ENCODE measurements at regions not wholly inside any gene's neighbourhood (a gene's known extent, or its start where the extent isn't known, plus 50 kb on each side); places are given as distances from the start of the nearest gene placed in this dataset.
"Not testable (repeated sequence)": the region's sequence is repeated elsewhere in the genome, so short reads cannot be mapped to it uniquely, and the experiment has no call there.

DNA sequence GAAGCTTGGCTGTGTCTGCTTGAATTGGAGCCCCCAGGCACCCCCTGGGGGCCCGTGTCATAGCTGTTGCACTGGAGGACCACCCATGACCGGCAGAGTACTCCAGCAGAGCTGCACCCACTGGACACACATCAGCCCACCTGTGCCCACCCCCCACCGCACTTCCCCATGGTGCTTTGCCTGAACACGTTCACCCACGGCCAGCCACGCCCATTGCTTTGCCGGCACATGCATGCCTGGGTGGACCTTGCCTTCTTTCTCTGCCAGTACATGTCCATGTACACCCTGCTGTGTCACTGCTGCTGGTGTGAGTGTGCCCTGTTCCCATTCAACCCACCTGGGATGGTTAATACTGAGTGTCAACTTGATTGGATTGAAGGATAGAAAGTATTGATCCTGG lies 88.7 kb downstream of the SAMD9 start:
- no peak for ATAC-seq (replicated peaks in 1 of 2)
- DNase-seq: no peak
- H3K27ac Mint-ChIP-seq: no peak overlapping the region
- no peak overlapping the region for H3K4me3 Mint-ChIP-seq
- peaks cover 34% of the 10 kb centered on the region for H3K4me1 Mint-ChIP-seq (ENCODE audit: low read depth)
- peaks cover 8% of the 10 kb centered on the region in 2 donors for H3K9me3 Mint-ChIP-seq
- peaks cover 8 to 25% of the 10 kb centered on the region in 2 donors for H3K36me3 Mint-ChIP-seq (ENCODE audit: insufficient read depth in 2 of 2)
- H3K27me3 Mint-ChIP-seq (ENCODE audit: low read depth): peaks cover 7% of the 10 kb centered on the region

DNA sequence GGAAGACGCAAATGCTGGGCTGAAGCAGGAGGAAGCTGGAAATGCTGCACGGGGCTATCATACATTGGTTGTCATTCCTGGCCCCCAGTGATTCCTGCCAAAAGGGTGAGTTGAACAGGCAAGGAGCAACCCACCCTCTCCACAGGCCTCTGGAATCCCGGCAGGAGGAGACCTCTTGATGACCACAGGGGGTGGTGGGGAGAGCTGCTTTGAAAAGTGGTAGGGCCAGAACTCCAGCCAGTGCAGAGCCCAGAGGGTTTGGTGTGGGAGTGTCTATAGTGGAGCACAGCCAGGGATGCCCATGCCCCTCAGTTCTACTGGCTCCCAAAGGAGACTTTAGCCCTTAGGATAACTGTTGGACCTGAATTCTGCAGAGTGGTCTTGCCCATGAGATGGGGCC lies 89.2 kb downstream of the SAMD9 start:
- Mint-ChIP-seq H3K4me1 (ENCODE audit: low read depth) (peaks cover 36% of the 10 kb centered on the region), H3K36me3 (ENCODE audit: insufficient read depth in 2 of 2) (peaks cover 8 to 24% of the 10 kb centered on the region in 2 donors)

DNA sequence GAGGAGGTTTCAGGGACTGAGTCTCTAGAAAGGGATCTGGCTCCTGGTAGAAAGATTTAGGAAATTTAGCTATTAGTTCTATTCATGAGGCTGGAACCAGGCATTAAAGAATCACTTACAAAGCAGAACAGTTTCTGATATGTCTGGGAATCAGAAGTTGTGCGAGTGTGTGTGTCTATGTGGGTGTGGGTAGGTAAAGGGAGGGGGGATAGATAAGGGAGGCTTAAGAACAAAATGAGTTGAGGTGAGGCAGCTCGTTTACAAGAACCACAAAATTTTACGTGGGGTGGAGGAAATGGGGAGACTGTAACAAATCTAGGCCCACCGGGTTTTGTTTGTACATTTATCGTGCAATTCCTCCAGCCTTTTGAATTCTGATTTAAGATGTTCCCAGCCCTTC lies 90.7 kb downstream of the SAMD9 start:
- Mint-ChIP-seq H3K9me3 (peaks cover 4 to 10% of the 10 kb centered on the region in 2 donors), H3K27ac (no peak overlapping the region), H3K4me3 (no peak overlapping the region), H3K4me1 (ENCODE audit: low read depth) (peaks cover 43% of the 10 kb centered on the region), H3K36me3 (ENCODE audit: insufficient read depth in 2 of 2) (peaks cover 8 to 18% of the 10 kb centered on the region in 2 donors), H3K27me3 (ENCODE audit: low read depth) (peaks cover 7% of the 10 kb centered on the region)
- DNase-seq (no peak), ATAC-seq (replicated peaks in 1 of 2) (no peak)

More for the DNA sequence above, 89.2 kb downstream of the SAMD9 start:
- Mint-ChIP-seq H3K27me3 (ENCODE audit: low read depth) (peaks cover 7% of the 10 kb centered on the region), H3K27ac (no peak overlapping the region), H3K9me3 (peaks cover 8% of the 10 kb centered on the region in 2 donors), H3K4me3 (no peak overlapping the region)
- DNase-seq: no peak
- ATAC-seq (replicated peaks in 1 of 2): no peak

DNA sequence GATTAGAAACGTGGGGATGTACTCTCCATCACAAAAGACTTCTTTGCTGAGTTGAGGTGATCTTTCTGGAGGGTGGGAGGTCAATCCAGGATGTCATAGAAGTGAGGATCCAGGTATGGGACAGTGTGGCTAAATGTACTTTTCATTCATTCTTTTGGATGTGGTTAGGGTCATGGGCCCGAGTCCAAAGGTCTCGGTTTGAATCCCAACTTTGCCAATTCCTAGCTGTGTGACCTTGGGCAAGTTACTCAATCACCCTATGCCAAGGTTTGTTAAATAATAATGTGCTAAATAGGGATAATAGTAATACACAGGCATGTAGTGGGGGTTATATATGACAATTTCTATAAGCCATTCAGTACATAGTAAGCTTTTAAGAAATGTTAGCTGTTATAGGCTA lies 91.4 kb downstream of the SAMD9 start:
- no peak overlapping the region for H3K4me3 Mint-ChIP-seq
- H3K4me1 Mint-ChIP-seq (ENCODE audit: low read depth): peaks cover 48% of the 10 kb centered on the region
- H3K36me3 Mint-ChIP-seq (ENCODE audit: insufficient read depth in 2 of 2): peaks cover 4 to 13% of the 10 kb centered on the region in 2 donors
- ATAC-seq (replicated peaks in 1 of 2) (no peak), DNase-seq (no peak)
- H3K27ac Mint-ChIP-seq: no peak overlapping the region
- H3K27me3 Mint-ChIP-seq (ENCODE audit: low read depth): peaks cover 7% of the 10 kb centered on the region
- peaks cover 0 to 6% of the 10 kb centered on the region in 2 donors for H3K9me3 Mint-ChIP-seq

DNA sequence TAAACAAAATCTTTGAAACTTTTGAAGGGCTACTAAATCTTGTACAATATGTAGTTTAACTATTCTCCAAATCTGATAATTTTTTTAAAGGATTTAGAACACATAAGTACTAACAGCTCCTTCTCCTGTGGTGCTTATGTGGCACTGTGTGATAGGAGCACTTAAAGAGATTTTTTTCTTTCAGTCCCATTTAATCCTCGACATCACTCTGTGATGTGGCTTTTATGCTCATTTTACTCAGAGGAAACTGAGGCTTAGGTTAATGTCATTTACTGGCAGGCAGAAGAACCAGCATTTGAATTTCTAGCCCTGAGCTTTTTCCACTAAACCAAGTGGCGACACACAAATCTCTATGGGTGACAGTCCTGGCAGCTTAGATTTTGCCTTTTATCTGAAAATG lies 92.4 kb downstream of the SAMD9 start:
- ATAC-seq (replicated peaks in 1 of 2) (peak; percentile 73 to 87), DNase-seq (no peak)
- Mint-ChIP-seq H3K27ac (peak overlapping the region; percentile 31), H3K4me1 (ENCODE audit: low read depth) (peaks cover 46% of the 10 kb centered on the region), H3K27me3 (ENCODE audit: low read depth) (peaks cover 7% of the 10 kb centered on the region), H3K9me3 (peaks cover 0 to 3% of the 10 kb centered on the region in 2 donors), H3K36me3 (ENCODE audit: insufficient read depth in 2 of 2) (peaks cover 0 to 5% of the 10 kb centered on the region in 2 donors), H3K4me3 (peak overlapping the region; percentile 37 to 72)

DNA sequence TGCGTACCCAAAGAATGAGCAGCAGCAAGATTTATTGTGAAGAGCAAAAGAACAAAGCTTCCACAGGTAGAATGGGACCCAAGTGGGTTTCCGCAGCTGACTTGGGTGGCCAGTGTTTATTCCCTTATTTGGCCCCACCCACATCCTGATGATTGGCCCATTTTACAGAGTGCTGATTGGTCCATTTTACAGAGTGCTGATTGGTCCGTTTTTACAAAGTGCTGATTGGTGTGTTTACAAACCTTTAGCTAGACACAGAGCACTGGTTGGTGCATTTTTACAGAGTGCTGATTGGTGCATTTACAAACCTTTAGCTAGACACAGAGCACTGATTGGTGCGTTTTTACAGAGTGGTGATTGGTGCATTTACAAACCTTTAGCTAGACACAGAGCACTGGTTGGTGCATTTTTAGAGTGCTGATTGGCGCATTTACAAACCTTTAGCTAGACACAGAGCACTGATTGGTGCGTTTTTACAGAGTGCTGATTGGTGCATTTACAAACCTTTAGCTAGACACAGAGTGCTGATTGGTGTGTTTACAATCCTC lies 94.8 kb downstream of the SAMD9 start:
- not testable (repeated sequence) for DNase-seq; H3K36me3 Mint-ChIP-seq (ENCODE audit: insufficient read depth in 2 of 2); H3K27ac Mint-ChIP-seq; H3K9me3 Mint-ChIP-seq; ATAC-seq (replicated peaks in 1 of 2); H3K4me3 Mint-ChIP-seq; H3K27me3 Mint-ChIP-seq (ENCODE audit: low read depth)
- H3K4me1 Mint-ChIP-seq (ENCODE audit: low read depth): peaks cover 46% of the 10 kb centered on the region

DNA sequence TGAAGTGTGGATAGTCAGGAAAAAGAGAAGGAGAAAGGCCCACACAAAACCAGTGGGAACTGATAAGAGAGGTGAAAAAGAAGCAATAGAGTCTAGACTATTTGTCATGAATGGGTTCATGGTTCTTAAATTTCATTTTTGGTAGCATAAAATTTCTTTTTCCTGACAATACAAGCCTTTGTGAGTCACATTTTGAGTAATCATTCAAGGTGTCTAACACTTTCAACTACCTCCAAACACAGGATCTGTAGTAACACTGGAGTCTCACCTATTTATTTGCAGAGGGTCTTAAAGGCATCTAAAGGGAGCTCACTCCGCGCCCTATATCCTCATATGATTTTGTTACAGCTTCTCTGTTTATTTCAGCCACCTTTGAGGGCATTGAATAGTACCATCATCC lies 96.0 kb downstream of the SAMD9 start:
- peaks cover 7% of the 10 kb centered on the region for H3K27me3 Mint-ChIP-seq (ENCODE audit: low read depth)
- peaks cover 0 to 3% of the 10 kb centered on the region in 2 donors for H3K9me3 Mint-ChIP-seq
- no peak overlapping the region for H3K4me3 Mint-ChIP-seq
- DNase-seq (no peak), ATAC-seq (replicated peaks in 1 of 2) (no peak)
- H3K36me3 Mint-ChIP-seq (ENCODE audit: insufficient read depth in 2 of 2): peaks cover 0 to 5% of the 10 kb centered on the region in 2 donors
- peaks cover 48% of the 10 kb centered on the region for H3K4me1 Mint-ChIP-seq (ENCODE audit: low read depth)
- no peak overlapping the region for H3K27ac Mint-ChIP-seq

DNA sequence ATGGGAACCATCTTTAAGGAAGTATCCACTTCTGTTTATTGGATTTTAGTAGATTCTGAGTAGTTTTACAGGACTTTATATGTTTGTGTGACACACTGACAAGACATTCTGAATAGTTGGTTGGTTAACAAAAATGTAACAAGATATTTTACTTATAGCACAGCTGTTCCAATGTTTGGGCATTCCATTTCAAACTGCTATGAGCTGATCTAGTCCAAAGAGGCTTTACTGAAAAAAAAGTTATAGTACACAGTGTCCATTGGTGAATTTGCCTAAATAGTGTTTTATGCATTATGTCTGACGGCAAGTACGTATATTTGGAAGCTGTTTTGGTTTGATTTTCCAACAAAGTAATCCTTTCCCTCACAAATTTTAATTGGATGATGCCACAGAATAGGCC lies 99.1 kb downstream of the SAMD9 start:
- Mint-ChIP-seq H3K27me3 (ENCODE audit: low read depth) (no peaks in the 10 kb centered on the region), H3K9me3 (peaks cover 0 to 3% of the 10 kb centered on the region in 2 donors), H3K4me3 (no peak overlapping the region), H3K36me3 (ENCODE audit: insufficient read depth in 2 of 2) (peaks cover 0 to 5% of the 10 kb centered on the region in 2 donors), H3K27ac (no peak overlapping the region), H3K4me1 (ENCODE audit: low read depth) (peaks cover 40% of the 10 kb centered on the region)
- DNase-seq: no peak
- ATAC-seq (replicated peaks in 1 of 2): no peak

DNA sequence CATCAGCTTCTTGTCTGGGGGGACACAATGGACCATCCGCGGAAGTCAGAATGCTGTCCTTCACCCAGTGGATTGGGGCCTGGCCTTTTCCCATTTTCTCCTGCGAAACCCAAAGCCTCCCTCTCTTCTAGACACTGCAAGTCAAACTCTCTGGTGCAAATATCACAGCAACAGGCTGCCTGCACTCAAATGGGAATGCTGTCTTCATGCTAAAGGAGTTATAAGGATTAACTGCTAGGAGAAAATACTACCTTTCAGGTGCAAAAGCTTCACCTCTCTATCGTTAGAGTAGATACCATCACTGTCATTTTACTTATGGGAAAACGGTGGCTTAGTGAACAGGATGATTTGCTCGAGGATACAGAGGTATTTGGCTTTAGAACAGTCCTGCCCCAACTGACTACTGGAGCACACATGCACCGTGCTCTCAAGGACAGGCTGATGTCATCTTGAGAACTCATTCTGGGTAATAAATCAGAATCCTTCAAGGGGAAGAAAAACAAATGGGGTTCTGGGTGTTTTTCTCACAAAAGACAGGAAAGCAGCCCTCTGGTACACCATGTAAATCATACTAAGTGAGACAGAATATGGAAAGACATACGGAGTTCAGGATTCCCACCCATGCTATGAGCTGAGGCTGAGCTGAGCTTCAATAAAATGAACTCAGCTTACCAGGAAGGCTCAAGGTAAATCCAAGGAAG lies 100.9 kb downstream of the SAMD9 start:
- Mint-ChIP-seq H3K9me3 (no peaks in the 10 kb centered on the region), H3K36me3 (ENCODE audit: insufficient read depth in 2 of 2) (peaks cover 0 to 1% of the 10 kb centered on the region in 2 donors), H3K27ac (no peak overlapping the region), H3K4me1 (ENCODE audit: low read depth) (peaks cover 31% of the 10 kb centered on the region), H3K4me3 (peak overlapping the region in 1 of 2 donors; percentile 13), H3K27me3 (ENCODE audit: low read depth) (no peaks in the 10 kb centered on the region)
- no peak for ATAC-seq (replicated peaks in 1 of 2)
- DNase-seq: no peak

DNA sequence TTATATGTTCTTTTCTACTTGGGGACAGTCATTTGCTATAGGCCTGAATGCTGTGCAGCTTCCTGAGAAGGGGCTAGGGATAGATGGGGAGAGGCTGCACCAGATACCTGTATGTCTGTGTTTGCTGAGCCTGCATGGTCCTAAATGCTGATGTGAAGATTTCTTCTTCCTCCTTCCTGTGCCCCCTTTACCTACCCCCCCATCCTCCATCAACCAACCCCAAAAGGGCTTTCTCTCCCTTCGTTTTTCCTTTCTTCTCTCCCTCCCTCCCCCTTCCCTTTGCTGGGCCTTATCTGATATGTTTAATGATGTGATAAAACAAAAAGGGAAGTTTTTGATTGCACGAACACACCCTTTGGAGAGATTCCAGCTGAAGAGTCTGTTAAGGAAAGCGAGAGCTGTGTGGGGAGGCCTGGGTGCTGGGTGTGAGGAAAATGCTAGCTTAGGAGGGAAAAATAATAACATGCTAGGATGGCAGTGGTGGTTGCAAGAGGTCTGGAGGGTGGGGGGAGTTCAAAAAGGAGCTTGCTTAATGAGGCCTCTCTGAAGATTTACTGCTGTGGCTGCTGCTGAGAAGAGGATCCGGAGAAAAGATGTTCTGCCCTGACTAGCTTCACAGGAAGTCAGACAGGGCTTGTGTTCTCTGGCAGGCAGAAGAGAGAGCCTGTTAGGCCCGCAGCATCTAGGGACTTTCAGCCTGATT lies 101.8 kb downstream of the SAMD9 start:
- H3K9me3 Mint-ChIP-seq: no peaks in the 10 kb centered on the region
- H3K27ac Mint-ChIP-seq: no peak overlapping the region

DNA sequence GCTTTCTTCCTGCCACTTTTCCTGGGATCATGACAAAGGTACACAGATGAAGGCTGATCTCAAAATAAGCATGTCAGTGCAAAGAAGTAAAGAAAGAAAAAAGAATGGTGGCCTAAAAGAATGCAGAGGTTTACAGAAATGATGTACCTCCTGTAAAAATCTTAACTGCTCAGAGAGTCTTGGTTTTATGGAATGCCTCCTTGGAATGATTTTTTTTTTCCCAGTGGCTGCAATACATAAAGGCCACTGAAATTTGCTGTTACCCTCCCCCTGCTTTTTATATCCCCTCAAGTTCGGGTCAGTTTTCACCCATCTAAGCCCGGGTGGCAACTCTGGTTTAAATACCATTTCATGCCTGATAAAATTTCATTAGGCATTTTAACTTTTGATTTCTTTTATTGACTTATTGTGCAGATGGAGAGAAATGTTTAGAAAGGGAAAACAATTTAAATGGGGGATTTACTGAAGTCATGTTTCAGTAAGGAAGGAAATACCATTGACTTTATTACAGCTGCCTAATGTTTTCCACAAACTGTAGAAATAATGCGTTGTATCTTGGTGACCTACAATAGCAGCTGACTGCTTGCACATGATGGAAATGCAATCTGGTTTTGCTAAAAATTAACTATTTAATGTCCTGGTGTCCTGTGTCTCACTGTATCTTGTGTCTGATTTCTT lies 102.5 kb downstream of the SAMD9 start:
- Mint-ChIP-seq H3K4me1 (ENCODE audit: low read depth) (peaks cover 24% of the 10 kb centered on the region), H3K27ac (no peak overlapping the region), H3K36me3 (ENCODE audit: insufficient read depth in 2 of 2) (peaks cover 0 to 1% of the 10 kb centered on the region in 2 donors), H3K9me3 (no peaks in the 10 kb centered on the region), H3K4me3 (no peak overlapping the region), H3K27me3 (ENCODE audit: low read depth) (peaks cover 14% of the 10 kb centered on the region)
- DNase-seq: no peak
- ATAC-seq (replicated peaks in 1 of 2): no peak

More for the DNA sequence above, 101.8 kb downstream of the SAMD9 start:
- Mint-ChIP-seq H3K27me3 (ENCODE audit: low read depth) (peaks cover 7% of the 10 kb centered on the region), H3K36me3 (ENCODE audit: insufficient read depth in 2 of 2) (peaks cover 0 to 1% of the 10 kb centered on the region in 2 donors), H3K4me3 (peak overlapping the region in 1 of 2 donors; percentile 43), H3K4me1 (ENCODE audit: low read depth) (peaks cover 24% of the 10 kb centered on the region)
- ATAC-seq (replicated peaks in 1 of 2) (peak in 1 of 2 donors; percentile 36), DNase-seq (no peak)

DNA sequence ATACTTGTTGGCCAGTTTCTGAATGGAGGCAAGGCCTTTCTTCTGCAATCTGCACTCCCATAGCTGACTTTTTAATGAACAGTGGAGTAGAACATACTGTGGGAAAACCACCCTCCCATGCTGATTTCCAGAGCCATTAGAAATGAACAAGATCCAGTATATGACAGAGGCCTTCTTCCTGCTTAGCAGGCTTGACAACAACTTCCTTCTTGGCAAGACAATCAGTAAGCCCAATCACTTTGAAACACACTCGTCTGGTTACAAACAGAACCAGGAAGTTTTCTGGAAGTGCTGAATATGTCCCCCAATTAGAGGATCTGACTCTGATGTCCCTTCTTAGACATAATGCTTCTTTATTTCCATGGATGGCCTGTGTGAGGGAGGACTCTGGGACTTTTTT lies 103.4 kb downstream of the SAMD9 start:
- H3K27me3 Mint-ChIP-seq (ENCODE audit: low read depth): peaks cover 19% of the 10 kb centered on the region
- H3K4me1 Mint-ChIP-seq (ENCODE audit: low read depth): peaks cover 24% of the 10 kb centered on the region
- no peak for ATAC-seq (replicated peaks in 1 of 2)
- no peaks in the 10 kb centered on the region for H3K9me3 Mint-ChIP-seq
- no peak for DNase-seq
- no peak overlapping the region for H3K27ac Mint-ChIP-seq
- H3K36me3 Mint-ChIP-seq (ENCODE audit: insufficient read depth in 2 of 2): no peaks in the 10 kb centered on the region
- no peak overlapping the region for H3K4me3 Mint-ChIP-seq
